Astrocyte (in vitro differentiated cells and primary cell): ENCODE measurements at regions not wholly inside any gene's neighbourhood (a gene's known extent, or its start where the extent isn't known, plus 50 kb on each side); places are given as distances from the start of the nearest gene placed in this dataset.

Source experiments
- DNase-seq: peaks from one replicate; pipeline ENCODE4 v3.0.0-alpha.2; 2010; ENCODE audit warnings: low read depth
- FAIRE-seq: peaks from 2 replicates; lab custom pipeline; 2011; peaks lifted over from hg19 to GRCh38; lab: Jason Lieb, UNC
- H2AFZ ChIP-seq: 2 replicates; pipeline ENCODE4 v1.6.0; 2012; ENCODE audit warnings: low read depth, low read length, inconsistent platforms
- H3K27ac ChIP-seq: 2 replicates; pipeline ENCODE4 v1.5.1; 2011; ENCODE audit warnings: low read depth, low read length, inconsistent platforms
- H3K27me3 ChIP-seq: 2 replicates; pipeline ENCODE4 v1.6.0; 2011; ENCODE audit warnings: low read length, inconsistent platforms; ENCODE audit not compliant: insufficient read depth
- H3K36me3 ChIP-seq: 2 replicates; pipeline ENCODE4 v1.5.1; 2011; ENCODE audit warnings: low read length, inconsistent platforms; ENCODE audit not compliant: insufficient read depth
- H3K4me1 ChIP-seq: 2 replicates; pipeline ENCODE4 v1.5.1; 2011; ENCODE audit warnings: low read length, inconsistent platforms; ENCODE audit not compliant: insufficient read depth
- H3K4me2 ChIP-seq: 2 replicates; pipeline ENCODE4 v1.6.0; 2012; ENCODE audit warnings: low read length, inconsistent platforms
- H3K4me3 ChIP-seq: 2 replicates; pipeline ENCODE4 v1.5.1; 2011; ENCODE audit warnings: low read depth, mild to moderate bottlenecking, low read length, inconsistent platforms; ENCODE audit not compliant: insufficient read depth
- H3K79me2 ChIP-seq: 2 replicates; pipeline ENCODE4 v1.6.0; 2012; ENCODE audit warnings: mild to moderate bottlenecking, low read length, inconsistent platforms; ENCODE audit not compliant: insufficient read depth
- H3K9ac ChIP-seq: 2 replicates; pipeline ENCODE4 v1.6.0; 2012; ENCODE audit warnings: mild to moderate bottlenecking, low read length, inconsistent platforms
- H3K9me3 ChIP-seq: 2 replicates; pipeline ENCODE4 v1.5.1; 2012; ENCODE audit warnings: low read depth, mild to moderate bottlenecking, low read length, inconsistent platforms; ENCODE audit not compliant: insufficient read depth
- H4K20me1 ChIP-seq: 2 replicates; pipeline ENCODE4 v1.6.0; 2012; ENCODE audit warnings: low read length, inconsistent platforms; ENCODE audit not compliant: insufficient read depth
- H3K27ac Mint-ChIP-seq: one replicate; pipeline ENCODE4 v1.8.0; 2021; ENCODE audit warnings: mild to moderate bottlenecking, mixed read lengths; ENCODE audit not compliant: unreplicated experiment
- H3K27me3 Mint-ChIP-seq: one replicate; pipeline ENCODE4 v1.8.0; 2021; ENCODE audit warnings: low read depth, mixed read lengths; ENCODE audit not compliant: unreplicated experiment
- H3K36me3 Mint-ChIP-seq: one replicate; pipeline ENCODE4 v1.8.0; 2021; ENCODE audit warnings: low read depth, mixed read lengths; ENCODE audit not compliant: unreplicated experiment
- H3K4me1 Mint-ChIP-seq: one replicate; pipeline ENCODE4 v1.8.0; 2021; ENCODE audit warnings: low read depth, mixed read lengths; ENCODE audit not compliant: unreplicated experiment
- H3K4me3 Mint-ChIP-seq: one replicate; pipeline ENCODE4 v1.8.0; 2021; ENCODE audit warnings: mild to moderate bottlenecking, moderate library complexity, mixed read lengths; ENCODE audit not compliant: unreplicated experiment
- H3K9me3 Mint-ChIP-seq: one replicate; pipeline ENCODE4 v1.8.0; 2021; ENCODE audit warnings: mild to moderate bottlenecking, mixed read lengths; ENCODE audit not compliant: unreplicated experiment
- CTCF ChIP-seq: IDR thresholded peaks from 2 replicates; pipeline ENCODE4 v1.5.1; 2011; ENCODE audit warnings: low read depth, mild to moderate bottlenecking, inconsistent platforms, low read length, moderate library complexity; ENCODE audit not compliant: insufficient read depth
- EZH2 ChIP-seq: IDR thresholded peaks from 2 replicates; pipeline ENCODE4 v1.6.1; 2012; ENCODE audit warnings: mild to moderate bottlenecking, low read length, inconsistent platforms; ENCODE audit not compliant: insufficient read depth

- no peaks in the 10 kb centered on the region for H3K4me1 ChIP-seq
- no peak for TF ChIP-seq EZH2
- TF ChIP-seq CTCF, result no peak
- Mint-ChIP-seq H3K27me3 (no peaks in the 10 kb centered on the region), H3K36me3 (no peaks in the 10 kb centered on the region), H3K27ac (no peak overlapping the region), H3K4me3 (no peak overlapping the region), H3K9me3 (no peaks in the 10 kb centered on the region), H3K4me1 (no peaks in the 10 kb centered on the region)
- H3K4me2 ChIP-seq, result no peak overlapping the region
- DNase-seq (no peak), FAIRE-seq (no peak)
- H3K9me3 ChIP-seq, result no peaks in the 10 kb centered on the region
- H3K9ac ChIP-seq, result no peak overlapping the region
- H3K27ac ChIP-seq, result no peak overlapping the region
- H3K79me2 ChIP-seq, result no peaks in the 10 kb centered on the region
- H3K27me3 ChIP-seq, result no peaks in the 10 kb centered on the region
- H2AFZ ChIP-seq, result no peak overlapping the region
- H3K4me3 ChIP-seq, result no peak overlapping the region
- no peaks in the 10 kb centered on the region for H4K20me1 ChIP-seq
- H3K36me3 ChIP-seq, result no peaks in the 10 kb centered on the region
Observed at GRCh38 chrX:139026406-139026805, 314.9 kb upstream of the FGF13 start.

- H3K4me3 Mint-ChIP-seq, result no peak overlapping the region
- no peaks in the 10 kb centered on the region for H3K9me3 Mint-ChIP-seq
- no peaks in the 10 kb centered on the region for H3K4me1 Mint-ChIP-seq
- H3K27ac ChIP-seq, result no peak overlapping the region
- FAIRE-seq, result no peak
- no peaks in the 10 kb centered on the region for H3K36me3 Mint-ChIP-seq
- no peak overlapping the region for H3K27ac Mint-ChIP-seq
- no peaks in the 10 kb centered on the region for H3K79me2 ChIP-seq
- no peaks in the 10 kb centered on the region for H3K36me3 ChIP-seq
- H4K20me1 ChIP-seq, result no peaks in the 10 kb centered on the region
- no peaks in the 10 kb centered on the region for H3K4me1 ChIP-seq
- H3K9ac ChIP-seq, result no peak overlapping the region
- DNase-seq, result no peak
- no peaks in the 10 kb centered on the region for H3K9me3 ChIP-seq
- H2AFZ ChIP-seq, result no peak overlapping the region
- H3K4me3 ChIP-seq, result no peak overlapping the region
- H3K27me3 ChIP-seq, result no peaks in the 10 kb centered on the region
- H3K27me3 Mint-ChIP-seq, result no peaks in the 10 kb centered on the region
- no peak for TF ChIP-seq CTCF
- no peak for TF ChIP-seq EZH2
- H3K4me2 ChIP-seq, result no peak overlapping the region
Observed at GRCh38 chrX:139025816-139026215, 314.3 kb upstream of the FGF13 start.

GRCh38 chrX:139023531-139023930 lies 312.0 kb upstream of the FGF13 start:
- Histone ChIP-seq H3K4me3 (no peak overlapping the region), H3K4me1 (no peaks in the 10 kb centered on the region), H3K79me2 (no peaks in the 10 kb centered on the region), H2AFZ (no peak overlapping the region), H3K9me3 (no peaks in the 10 kb centered on the region), H3K27me3 (no peaks in the 10 kb centered on the region), H3K36me3 (no peaks in the 10 kb centered on the region), H3K27ac (no peak overlapping the region), H3K9ac (no peak overlapping the region), H3K4me2 (no peak overlapping the region), H4K20me1 (no peaks in the 10 kb centered on the region)
- Mint-ChIP-seq H3K4me3 (no peak overlapping the region), H3K36me3 (no peaks in the 10 kb centered on the region), H3K27ac (no peak overlapping the region), H3K9me3 (no peaks in the 10 kb centered on the region), H3K27me3 (no peaks in the 10 kb centered on the region), H3K4me1 (no peaks in the 10 kb centered on the region)
- no peak for TF ChIP-seq CTCF
- TF ChIP-seq EZH2, result no peak
- no peak for DNase-seq
- FAIRE-seq, result peak; percentile 89
